K562 (cell line): ENCODE measurements at regions not wholly inside any gene's neighbourhood (a gene's known extent, or its start where the extent isn't known, plus 50 kb on each side); places are given as distances from the start of the nearest gene placed in this dataset.

Experiments used
- ARID3B ChIP-seq: fragments of 250-450 bp; sonication (Bioruptor Pico); IDR thresholded peaks from 2 replicates; pipeline ENCODE4 v1.4.0; 2020; ENCODE audit warnings: borderline replicate concordance
- BRF2 ChIP-seq: IDR thresholded peaks from 3 replicates; pipeline ENCODE4 v1.6.1; 2011; ENCODE audit warnings: borderline replicate concordance, mild to moderate bottlenecking; ENCODE audit not compliant: insufficient read length, insufficient read depth
- CBX8 ChIP-seq: fragments of 200-600 bp; sonication (generic); IDR thresholded peaks from 2 replicates; pipeline ENCODE4 v1.6.1; 2012; ENCODE audit warnings: borderline replicate concordance, mixed run types, low read depth, mild to moderate bottlenecking, moderate library complexity, mixed read lengths, low read length, control low read depth, inconsistent platforms; ENCODE audit not compliant: poor library complexity, severe bottlenecking; ENCODE audit errors: extremely low read depth
- CGGBP1 ChIP-seq: fragments of 250-450 bp; sonication (Bioruptor Pico); IDR thresholded peaks from 2 replicates; pipeline ENCODE4 v1.9.0; 2021; ENCODE audit warnings: mild to moderate bottlenecking
- DACH1 ChIP-seq: fragments of 450-650 bp; IDR thresholded peaks from 2 replicates; pipeline ENCODE4 v1.6.1; 2018; ENCODE audit not compliant: partially characterized antibody
- HMG20A ChIP-seq: fragments of 450-650 bp; formaldehyde crosslinking; conservative IDR thresholded peaks from 2 replicates; pipeline ENCODE4 v1.4.0; 2020; ENCODE audit warnings: mild to moderate bottlenecking, mixed read lengths
- ILF3 ChIP-seq: fragments of 450-650 bp; IDR thresholded peaks from 2 replicates; pipeline ENCODE4 v1.6.1; 2018; ENCODE audit warnings: antibody characterized with exemption, mild to moderate bottlenecking, moderate library complexity, borderline replicate concordance
- KAT2B ChIP-seq: IDR thresholded peaks from one replicate; pipeline ENCODE4 v1.6.1; 2012; ENCODE audit warnings: low read depth, mild to moderate bottlenecking, control low read depth, inconsistent platforms, low read length, moderate library complexity
- MYBL2 ChIP-seq, 2 experiments: fragments of 450-650 bp in 1 of 2; sonication (generic) in 1 of 2; formaldehyde crosslinking in 1 of 2; IDR thresholded peaks; 2 replicates each; pipeline versions ENCODE4 v1.6.1 to v1.8.1; 2017 to 2022; ENCODE audit warnings: borderline replicate concordance in 1 of 2, inconsistent platforms in 1 of 2, low read depth in 1 of 2, mild to moderate bottlenecking in 1 of 2, missing genetic modification reagents in 1 of 2, moderate library complexity in 1 of 2
- PHF20 ChIP-seq: fragments of 450-650 bp; IDR thresholded peaks from 2 replicates; pipeline ENCODE4 v1.6.1; 2018; ENCODE audit not compliant: partially characterized antibody
- RAD21 ChIP-seq, 2 experiments: fragments of 250-450 bp in 1 of 2; fragments of 450-650 bp in 1 of 2; sonication (Bioruptor Pico) in 1 of 2; formaldehyde crosslinking in 1 of 2; IDR thresholded peaks in 1 of 2; conservative IDR thresholded peaks in 1 of 2; 2 replicates each; pipeline versions ENCODE4 v1.4.0 to v1.8.0; 2020 to 2022; ENCODE audit warnings: mild to moderate bottlenecking in 2 of 2, moderate library complexity in 1 of 2
- TAL1 ChIP-seq: fragments of 450-650 bp; IDR thresholded peaks from 2 replicates; pipeline ENCODE4 v1.6.1; 2016; ENCODE audit warnings: mild to moderate bottlenecking
- TFE3 ChIP-seq: fragments of 450-650 bp; formaldehyde crosslinking; IDR thresholded peaks from 2 replicates; pipeline ENCODE4 v1.4.0; 2020; ENCODE audit warnings: mild to moderate bottlenecking, mixed read lengths
- XRCC5 ChIP-seq: fragments of 200-400 bp; formaldehyde crosslinking; IDR thresholded peaks from 2 replicates; pipeline ENCODE4 v1.6.1; 2017; ENCODE audit warnings: low read depth, mild to moderate bottlenecking, low read length
- ZEB2 ChIP-seq: fragments of 450-650 bp; IDR thresholded peaks from 2 replicates; pipeline ENCODE4 v1.6.1; 2016
- ZNF436 ChIP-seq: fragments of 250-450, 450-650 bp; sonication (Bioruptor Pico); formaldehyde crosslinking; IDR thresholded peaks from 2 replicates; pipeline ENCODE4 v1.7.0; 2020; ENCODE audit warnings: mild to moderate bottlenecking
- ZNF449 ChIP-seq: fragments of 250-450 bp; sonication (Bioruptor Pico); IDR thresholded peaks from 2 replicates; pipeline ENCODE4 v1.8.0; 2022; ENCODE audit warnings: moderate library complexity, mild to moderate bottlenecking, inconsistent platforms
- ZNF518B ChIP-seq: fragments of 250-450 bp; sonication (Bioruptor Pico); IDR thresholded peaks from 2 replicates; pipeline ENCODE4 v1.5.0; 2021; ENCODE audit warnings: mild to moderate bottlenecking, moderate library complexity

- no peak for TF ChIP-seq ZNF518B (CRISPR knock-in tag)
- no peak for TF ChIP-seq ZNF449 (CRISPR knock-in tag)
- TF ChIP-seq TFE3 (CRISPR knock-in tag) = no peak
- TF ChIP-seq XRCC5 = 0 out of 2 replicates have a peak, but pooled peaks have one; percentile 62
- TF ChIP-seq ZNF436 = no peak
- TF ChIP-seq KAT2B = no peak
- no peak for TF ChIP-seq MYBL2 (IDR thresholded peaks at IDR 0.05; ENCODE audit: low read depth)
- TF ChIP-seq MYBL2 (CRISPR knock-in tag; IDR thresholded peaks at IDR 0.05; ENCODE audit: borderline replicate concordance) = no peak
- no peak for TF ChIP-seq ILF3
- TF ChIP-seq BRF2 = no peak
- TF ChIP-seq ZEB2 = peak; percentile 42; the same call in 1 of the 2 replicates
- no peak for TF ChIP-seq PHF20
- TF ChIP-seq DACH1 = no peak
- TF ChIP-seq HMG20A = no peak
- TF ChIP-seq ARID3B (CRISPR knock-in tag) = no peak
- no peak for TF ChIP-seq CGGBP1 (CRISPR knock-in tag)
- TF ChIP-seq CBX8 = no peak
- TF ChIP-seq TAL1 = no peak
- peak; percentile 71 to 86 for TF ChIP-seq RAD21 (CRISPR knock-in tag; conservative IDR thresholded peaks at IDR 0.05 in 1 of 2, IDR thresholded peaks at IDR 0.05 in 1 of 2)
These were observed 56.4 kb downstream of the ZFP36L2 start (continued) for GRCh38 chr2:43169987-43170386.
